Left lung (tissue), 4 donors: ENCODE measurements at regions not wholly inside any gene's neighbourhood (a gene's known extent, or its start where the extent isn't known, plus 50 kb on each side); places are given as distances from the start of the nearest gene placed in this dataset.

Experiments
- ATAC-seq: fragments of 200-7000 bp; cut with Tn5 transposase; one replicate; pipeline ENCODE4 v1.9.1; 2020; ENCODE audit warnings: moderate library complexity
- DNase-seq, 4 donors: peaks; one replicate each; pipeline ENCODE4 v3.0.0-alpha.2; 2013 to 2020
- H3K27ac ChIP-seq, 2 donors: fragments of 200-600 bp; sonication (generic) in 1 of 2; one replicate each; pipeline versions ENCODE4 v1.5.0 to v1.8.0; 2020 to 2021
- H3K27me3 ChIP-seq, 2 donors: fragments of 200-600 bp; sonication (generic) in 1 of 2; one replicate each; pipeline versions ENCODE4 v1.5.0 to v1.8.0; 2020 to 2021
- H3K36me3 ChIP-seq, 2 donors: fragments of 200-600 bp; sonication (generic) in 1 of 2; one replicate each; pipeline versions ENCODE4 v1.5.0 to v1.8.0; 2020 to 2021
- H3K4me1 ChIP-seq, 2 donors: fragments of 200-600 bp; one replicate each; pipeline ENCODE4 v1.8.0; 2021
- H3K4me3 ChIP-seq, 2 donors: fragments of 200-600 bp; sonication (generic) in 1 of 2; one replicate each; pipeline versions ENCODE4 v1.5.0 to v1.8.0; 2020 to 2021; ENCODE audit warnings: mild to moderate bottlenecking in 1 of 2
- H3K9me3 ChIP-seq, 2 donors: fragments of 200-600 bp; sonication (generic) in 1 of 2; one replicate each; pipeline versions ENCODE4 v1.5.0 to v1.8.0; 2020 to 2021
- intact Hi-C, 2 donors: fragments of 100-400 bp; cut with DNase I; formaldehyde crosslinking; loops; one replicate each; pipeline versions ENCODE4 v1.11.2 to v1.14.2; 2022
- TF ChIP-seq, protein P1 (sequence below), 2 donors: fragments of 200-600 bp; sonication (generic) in 1 of 2; IDR thresholded peaks; one replicate each; pipeline versions ENCODE4 v1.5.0 to v1.8.0; 2021; ENCODE audit warnings: antibody characterized with exemption in 2 of 2
- donor health status: DM: no; HTN: yes; CAD: no.
- donor health status: DM: no; HTN: no; CAD: no.

GRCh38 chr3:77917225-77917624 lies 877.3 kb downstream of the ROBO2 start:
- H3K27me3 ChIP-seq: no peaks in the 10 kb centered on the region
- intact Hi-C loops: no loop called here
- ATAC-seq: no peak
- H3K36me3 ChIP-seq: no peaks in the 10 kb centered on the region
- DNase-seq: no peak
- peaks cover 0 to 14% of the 10 kb centered on the region in 2 donors for H3K9me3 ChIP-seq
- no peaks in the 10 kb centered on the region for H3K4me1 ChIP-seq
- H3K4me3 ChIP-seq: no peak overlapping the region
- H3K27ac ChIP-seq: no peak overlapping the region
- TF ChIP-seq, protein P1, sequence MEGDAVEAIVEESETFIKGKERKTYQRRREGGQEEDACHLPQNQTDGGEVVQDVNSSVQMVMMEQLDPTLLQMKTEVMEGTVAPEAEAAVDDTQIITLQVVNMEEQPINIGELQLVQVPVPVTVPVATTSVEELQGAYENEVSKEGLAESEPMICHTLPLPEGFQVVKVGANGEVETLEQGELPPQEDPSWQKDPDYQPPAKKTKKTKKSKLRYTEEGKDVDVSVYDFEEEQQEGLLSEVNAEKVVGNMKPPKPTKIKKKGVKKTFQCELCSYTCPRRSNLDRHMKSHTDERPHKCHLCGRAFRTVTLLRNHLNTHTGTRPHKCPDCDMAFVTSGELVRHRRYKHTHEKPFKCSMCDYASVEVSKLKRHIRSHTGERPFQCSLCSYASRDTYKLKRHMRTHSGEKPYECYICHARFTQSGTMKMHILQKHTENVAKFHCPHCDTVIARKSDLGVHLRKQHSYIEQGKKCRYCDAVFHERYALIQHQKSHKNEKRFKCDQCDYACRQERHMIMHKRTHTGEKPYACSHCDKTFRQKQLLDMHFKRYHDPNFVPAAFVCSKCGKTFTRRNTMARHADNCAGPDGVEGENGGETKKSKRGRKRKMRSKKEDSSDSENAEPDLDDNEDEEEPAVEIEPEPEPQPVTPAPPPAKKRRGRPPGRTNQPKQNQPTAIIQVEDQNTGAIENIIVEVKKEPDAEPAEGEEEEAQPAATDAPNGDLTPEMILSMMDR (IDR thresholded peaks at IDR 0.05): no peak

GRCh38 chr3:77919244-77919643 lies 879.3 kb downstream of the ROBO2 start:
- H3K4me1 ChIP-seq: no peaks in the 10 kb centered on the region
- no peak for DNase-seq
- no peak overlapping the region for H3K4me3 ChIP-seq
- no peaks in the 10 kb centered on the region for H3K36me3 ChIP-seq
- no peaks in the 10 kb centered on the region for H3K27me3 ChIP-seq
- no peak overlapping the region for H3K27ac ChIP-seq
- intact Hi-C loops: no loop called here
- peaks cover 0 to 18% of the 10 kb centered on the region in 2 donors for H3K9me3 ChIP-seq
- TF ChIP-seq, protein P1 (IDR thresholded peaks at IDR 0.05): no peak
- ATAC-seq: no peak

DNA sequence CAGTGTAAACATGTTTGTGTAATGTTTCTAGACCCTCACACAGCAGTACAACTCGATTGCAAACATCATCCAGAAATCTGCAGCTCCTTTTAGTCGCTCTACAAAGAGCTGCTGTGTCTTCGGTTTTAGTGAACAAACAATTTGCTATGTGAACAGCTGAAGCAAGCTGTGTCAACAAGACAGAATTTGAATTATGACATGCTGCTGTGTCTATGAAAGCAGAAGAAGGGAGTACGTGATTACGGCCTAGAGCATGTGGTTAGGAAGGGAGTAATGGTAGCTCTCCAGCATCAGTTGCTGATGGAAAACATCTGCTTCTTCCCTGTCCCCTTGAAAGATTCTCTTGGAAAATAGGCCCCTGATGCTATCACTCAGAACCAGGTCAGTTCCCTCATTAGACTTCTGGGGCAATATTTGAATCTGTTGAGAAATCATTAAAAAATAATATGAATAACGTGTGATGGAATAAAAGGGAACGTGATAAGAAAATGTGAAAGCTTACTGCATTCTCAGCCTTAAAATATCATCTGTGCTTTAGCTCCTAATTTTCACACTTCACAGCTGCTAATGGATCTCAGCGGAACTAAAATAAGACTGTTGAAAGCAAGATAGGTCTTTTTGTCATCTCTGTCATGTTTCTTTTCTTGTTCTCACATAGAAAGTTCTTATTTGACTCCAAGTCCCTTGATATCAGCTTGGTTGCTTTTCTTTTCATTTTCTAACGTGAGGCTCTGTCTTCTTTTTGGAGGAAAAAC lies 891.5 kb downstream of the ROBO2 start:
- ATAC-seq (peak; percentile 75), DNase-seq (peak in 2 of 4 donors; percentile 88 to 95)
- intact Hi-C loops: no loop called here
- Histone ChIP-seq H3K9me3 (no peaks in the 10 kb centered on the region), H3K27ac (no peak overlapping the region), H3K4me3 (no peak overlapping the region), H3K36me3 (no peaks in the 10 kb centered on the region), H3K27me3 (no peaks in the 10 kb centered on the region), H3K4me1 (no peaks in the 10 kb centered on the region)
- TF ChIP-seq, protein P1 (IDR thresholded peaks at IDR 0.05): no peak

GRCh38 chr3:77932926-77933325 lies 893.0 kb downstream of the ROBO2 start:
- TF ChIP-seq, protein P1 (IDR thresholded peaks at IDR 0.05): no peak

GRCh38 chr3:77933926-77934325 lies 894.0 kb downstream of the ROBO2 start:
- no peak for ATAC-seq
- no peak for DNase-seq
- intact Hi-C loops: no loop called here
- H3K4me1 ChIP-seq: no peaks in the 10 kb centered on the region
- TF ChIP-seq, protein P1 (IDR thresholded peaks at IDR 0.05): no peak
- H3K27me3 ChIP-seq: no peaks in the 10 kb centered on the region
- H3K4me3 ChIP-seq: no peak overlapping the region
- no peak overlapping the region for H3K27ac ChIP-seq
- no peaks in the 10 kb centered on the region for H3K36me3 ChIP-seq
- no peaks in the 10 kb centered on the region for H3K9me3 ChIP-seq

More at GRCh38 chr3:77932926-77933325, 893.0 kb downstream of the ROBO2 start:
- H3K4me1 ChIP-seq: no peaks in the 10 kb centered on the region
- peak in 1 of 4 donors; percentile 39 for DNase-seq
- H3K4me3 ChIP-seq: no peak overlapping the region
- H3K27ac ChIP-seq: no peak overlapping the region
- intact Hi-C loops: no loop called here
- no peaks in the 10 kb centered on the region for H3K27me3 ChIP-seq
- ATAC-seq: no peak
- H3K36me3 ChIP-seq: no peaks in the 10 kb centered on the region
- H3K9me3 ChIP-seq: no peaks in the 10 kb centered on the region
